ENCODE measurements at regions not wholly inside any gene's neighbourhood (a gene's known extent, or its start where the extent isn't known, plus 50 kb on each side); places are given as distances from the start of the nearest gene placed in this dataset.

DNA sequence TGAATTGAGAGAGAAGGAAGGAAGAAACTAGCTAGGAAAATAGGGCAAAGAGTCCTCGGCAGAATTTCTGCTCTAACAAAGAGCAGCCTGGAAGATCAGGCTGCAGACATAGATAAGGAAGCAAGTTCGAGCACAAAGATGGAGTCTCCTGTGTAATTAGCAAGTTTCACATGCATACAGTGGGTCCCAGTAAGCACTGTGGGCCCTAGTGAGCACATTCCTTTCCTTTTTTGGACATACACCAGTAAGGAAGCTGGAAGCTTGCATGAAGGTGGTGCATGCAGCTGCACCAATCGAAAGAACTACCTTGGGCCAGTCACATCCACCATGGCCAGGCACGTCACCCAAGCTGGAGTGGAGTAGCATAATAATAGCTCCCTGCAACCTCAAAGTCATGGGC lies 109.7 kb downstream of the NOL4 start:
- TF ChIP-seq EP300 (IDR thresholded peaks at IDR 0.05) (no peak), POLR2A (IDR thresholded peaks at IDR 0.05) (no peak)
- TF ChIP-seq, protein P1, sequence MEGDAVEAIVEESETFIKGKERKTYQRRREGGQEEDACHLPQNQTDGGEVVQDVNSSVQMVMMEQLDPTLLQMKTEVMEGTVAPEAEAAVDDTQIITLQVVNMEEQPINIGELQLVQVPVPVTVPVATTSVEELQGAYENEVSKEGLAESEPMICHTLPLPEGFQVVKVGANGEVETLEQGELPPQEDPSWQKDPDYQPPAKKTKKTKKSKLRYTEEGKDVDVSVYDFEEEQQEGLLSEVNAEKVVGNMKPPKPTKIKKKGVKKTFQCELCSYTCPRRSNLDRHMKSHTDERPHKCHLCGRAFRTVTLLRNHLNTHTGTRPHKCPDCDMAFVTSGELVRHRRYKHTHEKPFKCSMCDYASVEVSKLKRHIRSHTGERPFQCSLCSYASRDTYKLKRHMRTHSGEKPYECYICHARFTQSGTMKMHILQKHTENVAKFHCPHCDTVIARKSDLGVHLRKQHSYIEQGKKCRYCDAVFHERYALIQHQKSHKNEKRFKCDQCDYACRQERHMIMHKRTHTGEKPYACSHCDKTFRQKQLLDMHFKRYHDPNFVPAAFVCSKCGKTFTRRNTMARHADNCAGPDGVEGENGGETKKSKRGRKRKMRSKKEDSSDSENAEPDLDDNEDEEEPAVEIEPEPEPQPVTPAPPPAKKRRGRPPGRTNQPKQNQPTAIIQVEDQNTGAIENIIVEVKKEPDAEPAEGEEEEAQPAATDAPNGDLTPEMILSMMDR (IDR thresholded peaks at IDR 0.05), result no peak

Measured in tibial nerve (tissue), 4 donors.